Smooth muscle cell of the brain vasculature (primary cell): ENCODE measurements at regions not wholly inside any gene's neighbourhood (a gene's known extent, or its start where the extent isn't known, plus 50 kb on each side); places are given as distances from the start of the nearest gene placed in this dataset.
A peak's percentile ranks its signal among the peaks of the same experiment; 100 is the strongest.
"Not testable (repeated sequence)": the region's sequence is repeated elsewhere in the genome, so short reads cannot be mapped to it uniquely, and the experiment has no call there.

Source experiments
- DNase-seq: peaks from one replicate; pipeline ENCODE4 v3.0.0-alpha.2; 2012; ENCODE audit warnings: low read depth, low spot score

GRCh38 chrX:39702636-39703035, 395.1 kb downstream of the BCOR start:
- DNase-seq: not testable (repeated sequence)

- no peak for DNase-seq
These were observed 394.5 kb downstream of the BCOR start for GRCh38 chrX:39703307-39703706.

GRCh38 chrX:39704590-39704989, 393.2 kb downstream of the BCOR start:
- no peak for DNase-seq

GRCh38 chrX:39705290-39705689, 392.5 kb downstream of the BCOR start:
- DNase-seq: peak; percentile 54

GRCh38 chrX:39709364-39709763, 388.4 kb downstream of the BCOR start:
- no peak for DNase-seq

GRCh38 chrX:39709812-39710211, 387.9 kb downstream of the BCOR start:
- no peak for DNase-seq

- DNase-seq: no peak
These were observed 387.0 kb downstream of the BCOR start for GRCh38 chrX:39710776-39711175.

GRCh38 chrX:39714471-39714870, 383.3 kb downstream of the BCOR start:
- no peak for DNase-seq

- no peak for DNase-seq
These were observed 381.4 kb downstream of the BCOR start for GRCh38 chrX:39716401-39716800.

GRCh38 chrX:39716802-39717540, 380.8 kb downstream of the BCOR start:
- DNase-seq: no peak

- no peak for DNase-seq
These were observed 378.8 kb downstream of the BCOR start for GRCh38 chrX:39718981-39719380.

- no peak for DNase-seq
These were observed 376.8 kb downstream of the BCOR start for GRCh38 chrX:39720945-39721344.

- DNase-seq: no peak
These were observed 376.0 kb downstream of the BCOR start for GRCh38 chrX:39721566-39722279.

- DNase-seq: no peak
These were observed 373.2 kb downstream of the BCOR start for GRCh38 chrX:39724544-39724943.

GRCh38 chrX:39725114-39725513, 372.6 kb downstream of the BCOR start:
- DNase-seq: no peak

GRCh38 chrX:39725928-39726619, 371.7 kb downstream of the BCOR start:
- DNase-seq: no peak

- no peak for DNase-seq
These were observed 371.0 kb downstream of the BCOR start for GRCh38 chrX:39726771-39727170.

- no peak for DNase-seq
These were observed 369.7 kb downstream of the BCOR start for GRCh38 chrX:39728025-39728424.

- no peak for DNase-seq
These were observed 368.7 kb downstream of the BCOR start for GRCh38 chrX:39728852-39729598.

- no peak for DNase-seq
These were observed 367.6 kb downstream of the BCOR start for GRCh38 chrX:39729981-39730661.

GRCh38 chrX:39730662-39731329, 367.0 kb downstream of the BCOR start:
- DNase-seq: no peak
